PC-3 (cell line): ENCODE measurements at regions not wholly inside any gene's neighbourhood (a gene's known extent, or its start where the extent isn't known, plus 50 kb on each side); places are given as distances from the start of the nearest gene placed in this dataset.

ENCODE experiments used
- ATAC-seq: fragments of 200-7000 bp; cut with Tn5 transposase; 2 replicates; pipeline ENCODE4 v1.9.1; 2020; ENCODE audit warnings: mild to moderate bottlenecking, moderate library complexity
- BruUV-seq: library from RNA; stranded (reverse); fragments of 400-500 nt; replicated peaks from 2 replicates; lab custom pipeline; 2021; lab: Mats Ljungman, UMichigan
- CTCF ChIA-PET: fragments of 300-600 bp; sonication (Branson Sonifier 250); formaldehyde crosslinking; loops from one replicate; lab custom pipeline; 2022; ENCODE audit warnings: antibody characterized with exemption; lab: Charles Lee
- POLR2A ChIA-PET: fragments of 300-600 bp; sonication (Branson Sonifier 250); formaldehyde crosslinking; loops from one replicate; lab custom pipeline; 2022; ENCODE audit warnings: antibody characterized with exemption; ENCODE audit not compliant: unreplicated experiment; lab: Charles Lee
- DNase-seq: peaks from one replicate; pipeline ENCODE4 v3.0.0-alpha.2; 2015
- H2AFZ ChIP-seq: fragments of 300-600 bp; sonication (generic); 2 replicates; pipeline ENCODE4 v1.6.0; 2016; ENCODE audit warnings: antibody characterized with exemption, low read length
- H3F3A ChIP-seq: fragments of 300-600 bp; sonication (generic); one replicate; pipeline ENCODE4 v1.6.0; 2017; ENCODE audit warnings: antibody characterized with exemption, low read length, control low read depth, mild to moderate bottlenecking; ENCODE audit not compliant: unreplicated experiment
- H3K27ac ChIP-seq: fragments of 300-600 bp; sonication (generic); 2 replicates; pipeline ENCODE4 v1.5.1; 2016; ENCODE audit warnings: mild to moderate bottlenecking, low read length
- H3K27me3 ChIP-seq: fragments of 300-600 bp; sonication (generic); 2 replicates; pipeline ENCODE4 v1.6.1; 2016; ENCODE audit warnings: low read length, mixed read lengths
- H3K36me3 ChIP-seq: fragments of 300-600 bp; sonication (generic); 2 replicates; pipeline ENCODE4 v1.6.1; 2016; ENCODE audit warnings: low read depth, mixed run types, low read length, mixed read lengths
- H3K4me1 ChIP-seq: fragments of 300-600 bp; sonication (generic); 2 replicates; pipeline ENCODE4 v1.5.1; 2016; ENCODE audit warnings: low read length; ENCODE audit not compliant: insufficient read depth
- H3K4me2 ChIP-seq: fragments of 300-600 bp; sonication (generic); 2 replicates; pipeline ENCODE4 v1.6.0; 2016; ENCODE audit warnings: low read length
- H3K4me3 ChIP-seq: fragments of 300-600 bp; sonication (generic); 2 replicates; pipeline ENCODE4 v1.5.1; 2016; ENCODE audit warnings: mild to moderate bottlenecking, low read length, mixed read lengths
- H3K79me2 ChIP-seq: fragments of 300-600 bp; sonication (generic); 2 replicates; pipeline ENCODE4 v1.6.1; 2017; ENCODE audit warnings: low read length, mixed read lengths
- H3K9ac ChIP-seq: fragments of 300-600 bp; sonication (generic); 2 replicates; pipeline ENCODE4 v1.6.0; 2016; ENCODE audit warnings: mild to moderate bottlenecking, low read length
- H3K9me2 ChIP-seq: fragments of 300-600 bp; sonication (generic); replicated peaks from 2 replicates; pipeline ENCODE4 v1.6.1; 2016; ENCODE audit warnings: mixed run types, low read length, mixed read lengths
- H3K9me3 ChIP-seq: fragments of 300-600 bp; sonication (generic); 2 replicates; pipeline ENCODE4 v1.6.1; 2016; ENCODE audit warnings: low read length, mixed read lengths
- H4K20me1 ChIP-seq: fragments of 300-600 bp; sonication (generic); 2 replicates; pipeline ENCODE4 v1.6.1; 2016; ENCODE audit warnings: low read length, mixed read lengths
- CTCF ChIP-seq: fragments of 300-600 bp; sonication (generic); conservative IDR thresholded peaks from 2 replicates; pipeline ENCODE4 v1.5.1; 2017; ENCODE audit warnings: antibody characterized with exemption, low read depth, mild to moderate bottlenecking, low read length
- EZH2 ChIP-seq: fragments of 300-600 bp; sonication (generic); IDR thresholded peaks from one replicate; pipeline ENCODE4 v1.6.1; 2017; ENCODE audit warnings: antibody characterized with exemption, mild to moderate bottlenecking, low read length; ENCODE audit not compliant: unreplicated experiment
- EZH2phosphoT487 ChIP-seq: fragments of 300-600 bp; sonication (generic); IDR thresholded peaks from 2 replicates; pipeline ENCODE4 v1.6.1; 2018; ENCODE audit warnings: mild to moderate bottlenecking, antibody characterized with exemption, low read length, borderline replicate concordance
- intact Hi-C: fragments of 100-400 bp; cut with micrococcal nuclease; formaldehyde crosslinking; loops from 2 replicates; pipeline ENCODE4 v1.9.0; 2023

- Histone ChIP-seq H3K27ac (no peak overlapping the region), H3K36me3 (no peaks in the 10 kb centered on the region), H3K4me3 (no peak overlapping the region), H3K79me2 (no peaks in the 10 kb centered on the region), H2AFZ (no peak overlapping the region), H3K9ac (no peak overlapping the region), H4K20me1 (no peaks in the 10 kb centered on the region), H3K27me3 (peaks cover 27% of the 10 kb centered on the region), H3F3A (no peaks in the 10 kb centered on the region), H3K4me2 (no peak overlapping the region), H3K4me1 (no peaks in the 10 kb centered on the region), H3K9me3 (no peaks in the 10 kb centered on the region), H3K9me2 (no peaks in the 10 kb centered on the region)
- DNase-seq (no peak), ATAC-seq (no peak)
- no TSS peak for BruUV-seq
- CTCF ChIA-PET, result no interaction called here
- POLR2A ChIA-PET, result no interaction called here
- TF ChIP-seq EZH2 (no peak), CTCF (no peak), EZH2phosphoT487 (no peak)
- intact Hi-C loops, result no loop called here
Observed at GRCh38 chr2:104638190-104638858, 215.6 kb upstream of the POU3F3 start.

- Histone ChIP-seq H3K27ac (no peak overlapping the region), H3K4me2 (no peak overlapping the region), H3K9me2 (no peaks in the 10 kb centered on the region), H3K79me2 (no peaks in the 10 kb centered on the region), H3K27me3 (peaks cover 27% of the 10 kb centered on the region), H3F3A (no peaks in the 10 kb centered on the region), H3K4me1 (no peaks in the 10 kb centered on the region), H3K9ac (no peak overlapping the region), H3K9me3 (no peaks in the 10 kb centered on the region), H3K4me3 (no peak overlapping the region), H2AFZ (no peak overlapping the region), H3K36me3 (no peaks in the 10 kb centered on the region), H4K20me1 (no peaks in the 10 kb centered on the region)
- ATAC-seq, result no peak
- TF ChIP-seq CTCF, result no peak
- TF ChIP-seq EZH2phosphoT487, result no peak
- DNase-seq, result no peak
- ChIA-PET POLR2A (no interaction called here), CTCF (no interaction called here)
- intact Hi-C loops, result no loop called here
- no TSS peak for BruUV-seq
Observed at GRCh38 chr2:104638859-104639202, 215.1 kb upstream of the POU3F3 start.

GRCh38 chr2:104641786-104642185, 212.1 kb upstream of the POU3F3 start:
- POLR2A ChIA-PET, result no interaction called here

More at GRCh38 chr2:104641786-104642185, 212.1 kb upstream of the POU3F3 start:
- no peak for TF ChIP-seq CTCF
- no peak for TF ChIP-seq EZH2phosphoT487
- no peak for TF ChIP-seq EZH2
- CTCF ChIA-PET, result no interaction called here
- ATAC-seq (no peak), DNase-seq (no peak)
- no peak overlapping the region for H3K4me3 ChIP-seq
- BruUV-seq, result no TSS peak
- H3K4me2 ChIP-seq, result no peak overlapping the region
- H3K9me3 ChIP-seq, result no peaks in the 10 kb centered on the region
- H3K79me2 ChIP-seq, result no peaks in the 10 kb centered on the region
- no peak overlapping the region for H3K9ac ChIP-seq
- intact Hi-C loops, result no loop called here
- H3K4me1 ChIP-seq, result no peaks in the 10 kb centered on the region
- H3K27me3 ChIP-seq, result peaks cover 27% of the 10 kb centered on the region
- no peaks in the 10 kb centered on the region for H3F3A ChIP-seq
- H3K9me2 ChIP-seq, result no peaks in the 10 kb centered on the region
- H2AFZ ChIP-seq, result no peak overlapping the region
- no peak overlapping the region for H3K27ac ChIP-seq
- H4K20me1 ChIP-seq, result no peaks in the 10 kb centered on the region
- H3K36me3 ChIP-seq, result no peaks in the 10 kb centered on the region
